ENCODE measurements at regions not wholly inside any gene's neighbourhood (a gene's known extent, or its start where the extent isn't known, plus 50 kb on each side); places are given as distances from the start of the nearest gene placed in this dataset.

- no peak overlapping the region for H3K4me3 ChIP-seq
- TF ChIP-seq CTCF (IDR thresholded peaks at IDR 0.05) = no peak
- H3K9me3 ChIP-seq = no peaks in the 10 kb centered on the region
- intact Hi-C loops (cut with DNase I) = no loop called here
- H3K27me3 ChIP-seq = no peaks in the 10 kb centered on the region
- DNase-seq = no peak
- no peak overlapping the region for H3K27ac ChIP-seq
- H3K4me1 ChIP-seq = no peaks in the 10 kb centered on the region
- no peak overlapping the region for H3K9ac ChIP-seq (ENCODE audit: low read depth in 2 of 2, low read length in 2 of 2)
- no peaks in the 10 kb centered on the region for H3K36me3 ChIP-seq
These were observed 770.0 kb upstream of the RGS18 start for GRCh38 chr1:191388283-191388682.

GRCh38 chr1:191396622-191397021 is 761.6 kb upstream of the RGS18 start:
- no peak overlapping the region for H3K4me3 ChIP-seq
- DNase-seq = no peak
- TF ChIP-seq CTCF (IDR thresholded peaks at IDR 0.05) = no peak
- H3K9ac ChIP-seq (ENCODE audit: low read depth in 2 of 2, low read length in 2 of 2) = no peak overlapping the region
- no peaks in the 10 kb centered on the region for H3K36me3 ChIP-seq
- no peaks in the 10 kb centered on the region for H3K9me3 ChIP-seq
- intact Hi-C loops (cut with DNase I) = no loop called here
- no peak overlapping the region for H3K27ac ChIP-seq
- H3K27me3 ChIP-seq = no peaks in the 10 kb centered on the region
- H3K4me1 ChIP-seq = no peaks in the 10 kb centered on the region

GRCh38 chr1:191398551-191398950 is 759.7 kb upstream of the RGS18 start:
- Histone ChIP-seq H3K27me3 (no peaks in the 10 kb centered on the region), H3K4me3 (no peak overlapping the region), H3K27ac (no peak overlapping the region), H3K4me1 (no peaks in the 10 kb centered on the region), H3K36me3 (no peaks in the 10 kb centered on the region), H3K9me3 (no peaks in the 10 kb centered on the region), H3K9ac (ENCODE audit: low read depth in 2 of 2, low read length in 2 of 2) (no peak overlapping the region)
- no peak for DNase-seq
- TF ChIP-seq CTCF (IDR thresholded peaks at IDR 0.05) = no peak
- intact Hi-C loops (cut with DNase I) = no loop called here

GRCh38 chr1:191405417-191405816 is 752.8 kb upstream of the RGS18 start:
- intact Hi-C loops (cut with DNase I) = no loop called here
- no peak for TF ChIP-seq CTCF (IDR thresholded peaks at IDR 0.05)
- Histone ChIP-seq H3K27ac (no peak overlapping the region), H3K27me3 (no peaks in the 10 kb centered on the region), H3K4me3 (no peak overlapping the region), H3K36me3 (no peaks in the 10 kb centered on the region), H3K9ac (ENCODE audit: low read depth in 2 of 2, low read length in 2 of 2) (no peak overlapping the region), H3K4me1 (no peaks in the 10 kb centered on the region), H3K9me3 (no peaks in the 10 kb centered on the region)
- no peak for DNase-seq

GRCh38 chr1:191414981-191415640 is 743.2 kb upstream of the RGS18 start:
- no peak overlapping the region for H3K27ac ChIP-seq
- H3K36me3 ChIP-seq = no peaks in the 10 kb centered on the region
- no peak overlapping the region for H3K9ac ChIP-seq (ENCODE audit: low read depth in 2 of 2, low read length in 2 of 2)
- DNase-seq = no peak
- no peaks in the 10 kb centered on the region for H3K4me1 ChIP-seq
- no peak overlapping the region for H3K4me3 ChIP-seq
- intact Hi-C loops (cut with DNase I) = no loop called here
- H3K9me3 ChIP-seq = no peaks in the 10 kb centered on the region
- TF ChIP-seq CTCF (IDR thresholded peaks at IDR 0.05) = no peak
- H3K27me3 ChIP-seq = no peaks in the 10 kb centered on the region

Data from colonic mucosa (tissue), 4 donors.